KMS-11 (cell line): ENCODE measurements at regions not wholly inside any gene's neighbourhood (a gene's known extent, or its start where the extent isn't known, plus 50 kb on each side); places are given as distances from the start of the nearest gene placed in this dataset.
"Not testable (repeated sequence)": the region's sequence is repeated elsewhere in the genome, so short reads cannot be mapped to it uniquely, and the experiment has no call there.

Source experiments
- H2AFZ ChIP-seq: fragments of 200-600 bp; sonication (generic); 2 replicates; pipeline ENCODE4 v1.6.1; 2016; ENCODE audit warnings: antibody characterized with exemption, mixed run types, low read depth
- H3K27ac ChIP-seq: fragments of 200-600 bp; sonication (generic); 2 replicates; pipeline ENCODE4 v1.6.1; 2016; ENCODE audit warnings: mild to moderate bottlenecking, mixed run types
- H3K27me3 ChIP-seq: fragments of 200-600 bp; sonication (generic); 2 replicates; pipeline ENCODE4 v1.6.1; 2017; ENCODE audit warnings: mild to moderate bottlenecking, low read depth, mixed run types, moderate library complexity; ENCODE audit not compliant: insufficient read depth
- H3K36me3 ChIP-seq: fragments of 200-600 bp; sonication (generic); 2 replicates; pipeline ENCODE4 v1.6.1; 2017; ENCODE audit warnings: mild to moderate bottlenecking, mixed run types; ENCODE audit not compliant: insufficient read depth
- H3K4me1 ChIP-seq: fragments of 200-600 bp; sonication (generic); 2 replicates; pipeline ENCODE4 v1.6.1; 2016; ENCODE audit warnings: mild to moderate bottlenecking, low read depth, mixed run types; ENCODE audit not compliant: poor library complexity, severe bottlenecking
- H3K4me2 ChIP-seq: fragments of 200-600 bp; sonication (generic); 2 replicates; pipeline ENCODE4 v1.7.0; 2016; ENCODE audit warnings: mild to moderate bottlenecking, mixed run types
- H3K4me3 ChIP-seq: fragments of 200-600 bp; sonication (generic); IDR thresholded peaks from 2 replicates; pipeline ENCODE4 v1.6.1; 2017; ENCODE audit warnings: low read depth, low read length, mixed read lengths; ENCODE audit not compliant: insufficient read depth
- H3K79me2 ChIP-seq: fragments of 200-600 bp; sonication (generic); 2 replicates; pipeline ENCODE4 v1.6.1; 2016; ENCODE audit warnings: low read depth, mixed run types; ENCODE audit not compliant: insufficient read depth
- H3K9ac ChIP-seq: fragments of 200-600 bp; sonication (generic); 2 replicates; pipeline ENCODE4 v1.6.1; 2016; ENCODE audit warnings: mild to moderate bottlenecking, mixed run types
- H4K20me1 ChIP-seq: fragments of 200-600 bp; sonication (generic); 2 replicates; pipeline ENCODE4 v1.6.1; 2016; ENCODE audit warnings: mild to moderate bottlenecking, mixed run types; ENCODE audit not compliant: insufficient read depth

- not testable (repeated sequence) for H3K4me3 ChIP-seq, H3K36me3 ChIP-seq, H3K27me3 ChIP-seq, H4K20me1 ChIP-seq, H3K9ac ChIP-seq, H2AFZ ChIP-seq, H3K27ac ChIP-seq, H3K4me1 ChIP-seq, H3K79me2 ChIP-seq, H3K4me2 ChIP-seq
Measured at GRCh38 chr7:150119966-150120365, 203.2 kb upstream of the LRRC61 start.

- not testable (repeated sequence) for H3K27ac ChIP-seq, H3K9ac ChIP-seq, H3K36me3 ChIP-seq, H3K27me3 ChIP-seq, H3K79me2 ChIP-seq, H3K4me1 ChIP-seq, H4K20me1 ChIP-seq, H3K4me3 ChIP-seq, H3K4me2 ChIP-seq, H2AFZ ChIP-seq
Measured at GRCh38 chr7:150125831-150126230, 197.3 kb upstream of the LRRC61 start.

GRCh38 chr7:150134451-150134850 lies 188.7 kb upstream of the LRRC61 start:
- not testable (repeated sequence) for H4K20me1 ChIP-seq, H3K4me2 ChIP-seq, H3K79me2 ChIP-seq, H2AFZ ChIP-seq, H3K9ac ChIP-seq, H3K4me1 ChIP-seq, H3K27me3 ChIP-seq, H3K27ac ChIP-seq, H3K36me3 ChIP-seq, H3K4me3 ChIP-seq

- not testable (repeated sequence) for H3K27me3 ChIP-seq, H2AFZ ChIP-seq, H3K79me2 ChIP-seq, H3K4me3 ChIP-seq, H3K27ac ChIP-seq, H3K36me3 ChIP-seq, H3K4me2 ChIP-seq, H4K20me1 ChIP-seq, H3K9ac ChIP-seq, H3K4me1 ChIP-seq
Measured at GRCh38 chr7:150135620-150136190, 187.4 kb upstream of the LRRC61 start.

- H3K9ac ChIP-seq, H2AFZ ChIP-seq, H3K4me3 ChIP-seq, H3K4me2 ChIP-seq, H4K20me1 ChIP-seq, H3K27ac ChIP-seq, H3K4me1 ChIP-seq, H3K27me3 ChIP-seq, H3K36me3 ChIP-seq, H3K79me2 ChIP-seq: not testable (repeated sequence)
Measured at GRCh38 chr7:150139840-150140239, 183.3 kb upstream of the LRRC61 start.

- H3K9ac ChIP-seq, H4K20me1 ChIP-seq, H3K4me1 ChIP-seq, H3K27me3 ChIP-seq, H3K4me3 ChIP-seq, H3K4me2 ChIP-seq, H3K27ac ChIP-seq, H3K79me2 ChIP-seq, H2AFZ ChIP-seq, H3K36me3 ChIP-seq: not testable (repeated sequence)
Measured at GRCh38 chr7:150141525-150142345, 181.4 kb upstream of the LRRC61 start.

- H3K27ac ChIP-seq, H3K9ac ChIP-seq, H4K20me1 ChIP-seq, H3K79me2 ChIP-seq, H3K4me3 ChIP-seq, H3K36me3 ChIP-seq, H3K27me3 ChIP-seq, H3K4me1 ChIP-seq, H3K4me2 ChIP-seq, H2AFZ ChIP-seq: not testable (repeated sequence)
Measured at GRCh38 chr7:150146124-150146523, 177.0 kb upstream of the LRRC61 start.

- H3K9ac ChIP-seq, H3K79me2 ChIP-seq, H3K4me1 ChIP-seq, H3K27me3 ChIP-seq, H3K36me3 ChIP-seq, H3K4me2 ChIP-seq, H3K27ac ChIP-seq, H4K20me1 ChIP-seq, H2AFZ ChIP-seq, H3K4me3 ChIP-seq: not testable (repeated sequence)
Measured at GRCh38 chr7:150147524-150147923, 175.6 kb upstream of the LRRC61 start.

GRCh38 chr7:150156015-150156414 lies 167.1 kb upstream of the LRRC61 start:
- not testable (repeated sequence) for H3K4me1 ChIP-seq, H3K36me3 ChIP-seq, H3K4me2 ChIP-seq, H3K27ac ChIP-seq, H3K9ac ChIP-seq, H3K79me2 ChIP-seq, H3K27me3 ChIP-seq, H3K4me3 ChIP-seq, H4K20me1 ChIP-seq, H2AFZ ChIP-seq

- not testable (repeated sequence) for H3K4me1 ChIP-seq, H3K4me2 ChIP-seq, H3K79me2 ChIP-seq, H2AFZ ChIP-seq, H3K36me3 ChIP-seq, H3K4me3 ChIP-seq, H3K27me3 ChIP-seq, H3K9ac ChIP-seq, H4K20me1 ChIP-seq, H3K27ac ChIP-seq
Measured at GRCh38 chr7:150158696-150159095, 164.5 kb upstream of the LRRC61 start.
